Endothelial cell of umbilical vein (primary cell): ENCODE measurements at regions not wholly inside any gene's neighbourhood (a gene's known extent, or its start where the extent isn't known, plus 50 kb on each side); places are given as distances from the start of the nearest gene placed in this dataset.

Source experiments
- BruUV-seq: library from RNA; stranded (reverse); fragments of 400-500 nt; replicated peaks from 2 replicates; lab custom pipeline; 2021; lab: Mats Ljungman, UMichigan
- CTCF ChIA-PET: fragments of 300-600, 350-600 bp; sonication (Branson Sonifier 250); formaldehyde crosslinking; loops from one replicate; lab custom pipeline; 2021; ENCODE audit warnings: antibody characterized with exemption, inconsistent platforms; lab: Charles Lee
- POLR2A ChIA-PET: fragments of 300-600, 350-600 bp; sonication (Branson Sonifier 250); formaldehyde crosslinking; loops from one replicate; lab custom pipeline; 2021; ENCODE audit warnings: antibody characterized with exemption, inconsistent platforms; lab: Charles Lee
- DNase-seq: peaks from one replicate; pipeline ENCODE4 v3.0.0-alpha.2; 2011; ENCODE audit warnings: low read depth, low spot score
- FAIRE-seq: peaks from 2 replicates; lab custom pipeline; 2011; peaks lifted over from hg19 to GRCh38; lab: Jason Lieb, UNC
- H2AFZ ChIP-seq: 2 replicates; pipeline ENCODE4 v1.6.0; 2012; ENCODE audit warnings: low read depth, low read length, control low read depth, inconsistent platforms
- H3K27ac ChIP-seq: 2 replicates; pipeline ENCODE4 v1.5.1; 2011; ENCODE audit warnings: low read depth, mild to moderate bottlenecking, control low read depth, low read length, moderate library complexity; ENCODE audit not compliant: insufficient read depth
- H3K27me3 ChIP-seq, 2 experiments: 2 replicates each; pipeline versions ENCODE4 v1.6.0 to v1.6.1; 2011; ENCODE audit warnings: low read length in 2 of 2, mixed read lengths in 1 of 2; ENCODE audit not compliant: control insufficient read depth in 2 of 2, insufficient read depth in 2 of 2
- H3K36me3 ChIP-seq, 2 experiments: 2 replicates in 1 of 2; 3 replicates in 1 of 2; pipeline ENCODE4 v1.5.1; 2011; ENCODE audit warnings: low read length in 2 of 2, mild to moderate bottlenecking in 1 of 2, moderate library complexity in 1 of 2; ENCODE audit not compliant: control insufficient read depth in 2 of 2, insufficient read depth in 2 of 2; ENCODE audit errors: extremely low read depth in 1 of 2
- H3K4me1 ChIP-seq: 3 replicates; pipeline ENCODE4 v1.5.1; 2011; ENCODE audit warnings: mild to moderate bottlenecking, low read length; ENCODE audit not compliant: control insufficient read depth, insufficient read depth; ENCODE audit errors: extremely low read depth
- H3K4me2 ChIP-seq: 2 replicates; pipeline ENCODE4 v1.6.1; 2011; ENCODE audit warnings: low read length, control low read depth, mixed read lengths; ENCODE audit not compliant: insufficient read depth
- H3K4me3 ChIP-seq, 3 experiments: fragments of 200-600 bp in 1 of 3; sonication (generic), shearing (Covaris generic) in 1 of 3; replicated peaks in 1 of 3; 2 replicates each; pipeline ENCODE4 v1.5.1; 2011 to 2016; ENCODE audit warnings: control low read depth in 3 of 3, low read length in 3 of 3, mild to moderate bottlenecking in 2 of 3, inconsistent platforms in 1 of 3, low read depth in 1 of 3, moderate library complexity in 1 of 3; ENCODE audit not compliant: insufficient read depth in 1 of 3
- H3K79me2 ChIP-seq: 2 replicates; pipeline ENCODE4 v1.6.0; 2012; ENCODE audit warnings: low read length, inconsistent platforms; ENCODE audit not compliant: control insufficient read depth, insufficient read depth
- H3K9ac ChIP-seq: replicated peaks from 2 replicates; pipeline ENCODE3; 2011; ENCODE audit warnings: low read length, control low read depth; ENCODE audit not compliant: insufficient read depth; ENCODE audit errors: extremely low read depth
- H3K9me1 ChIP-seq: replicated peaks from 3 replicates; pipeline ENCODE4 v1.6.0; 2011; ENCODE audit warnings: mild to moderate bottlenecking, low read length; ENCODE audit not compliant: control insufficient read depth, insufficient read depth; ENCODE audit errors: extremely low read depth
- H3K9me3 ChIP-seq: replicated peaks from 2 replicates; pipeline ENCODE4 v1.5.1; 2012; ENCODE audit warnings: low read length, inconsistent platforms; ENCODE audit not compliant: control insufficient read depth, insufficient read depth
- H4K20me1 ChIP-seq: replicated peaks from 2 replicates; pipeline ENCODE3; 2011; ENCODE audit warnings: mild to moderate bottlenecking, low read length; ENCODE audit not compliant: control insufficient read depth, insufficient read depth; ENCODE audit errors: extremely low read depth
- EZH2 ChIP-seq: IDR thresholded peaks from 2 replicates; pipeline ENCODE4 v1.6.1; 2012; ENCODE audit warnings: borderline replicate concordance, low read depth, mild to moderate bottlenecking, moderate library complexity, low read length, inconsistent platforms; ENCODE audit not compliant: severe bottlenecking
- FOS ChIP-seq: IDR thresholded peaks from 2 replicates; pipeline ENCODE4 v1.6.1; 2011; ENCODE audit warnings: mild to moderate bottlenecking, low read length, moderate library complexity, borderline replicate concordance; ENCODE audit not compliant: insufficient read depth
- GATA2 ChIP-seq: IDR thresholded peaks from 2 replicates; pipeline ENCODE4 v1.7.0; 2011; ENCODE audit warnings: low read depth, mild to moderate bottlenecking, moderate library complexity, mixed read lengths, low read length; ENCODE audit not compliant: insufficient read length, insufficient read depth
- JUN ChIP-seq: IDR thresholded peaks from 2 replicates; pipeline ENCODE4 v1.6.1; 2011; ENCODE audit warnings: borderline replicate concordance, low read depth; ENCODE audit not compliant: insufficient read length, insufficient read depth
- MYC ChIP-seq: IDR thresholded peaks from one replicate; pipeline ENCODE4 v1.6.1; 2011; ENCODE audit warnings: mild to moderate bottlenecking, low read depth, low read length
- POLR2A ChIP-seq: IDR thresholded peaks from 2 replicates; pipeline ENCODE4 v1.6.1; 2012; ENCODE audit warnings: low read depth, mild to moderate bottlenecking, control low read depth, low read length
- POLR2AphosphoS5 ChIP-seq: IDR thresholded peaks from 2 replicates; pipeline ENCODE4 v1.6.1; 2012; ENCODE audit warnings: low read depth, mild to moderate bottlenecking, control low read depth, low read length, moderate library complexity; ENCODE audit not compliant: insufficient read depth
- dilution Hi-C: fragments of 300-500 bp; cut with MboI; formaldehyde crosslinking; loops from one replicate; pipeline ENCODE4 v1.15.0; 2019; ENCODE audit warnings: low sequenced_read_pairs; ENCODE audit not compliant: extremely low pct_ligation_motif_present
- intact Hi-C: fragments of 100-400 bp; cut with micrococcal nuclease; formaldehyde crosslinking; loops from one replicate; pipeline ENCODE4 v1.10.0; 2022
- TF ChIP-seq, protein P1 (sequence below), 2 donors: IDR thresholded peaks; 1 replicate in 1 of 2; 2 replicates in 1 of 2; pipeline ENCODE4 v1.5.1; 2011; ENCODE audit warnings: low read length in 2 of 2, mild to moderate bottlenecking in 2 of 2, moderate library complexity in 2 of 2, control low read depth in 1 of 2, inconsistent platforms in 1 of 2, low read depth in 1 of 2; ENCODE audit not compliant: insufficient read depth in 1 of 2; ENCODE audit errors: extremely low read depth in 1 of 2
- TF ChIP-seq, protein P2 (sequence below): IDR thresholded peaks from 2 replicates; pipeline ENCODE4 v1.6.1; 2011; ENCODE audit not compliant: insufficient read depth, insufficient read length

DNA sequence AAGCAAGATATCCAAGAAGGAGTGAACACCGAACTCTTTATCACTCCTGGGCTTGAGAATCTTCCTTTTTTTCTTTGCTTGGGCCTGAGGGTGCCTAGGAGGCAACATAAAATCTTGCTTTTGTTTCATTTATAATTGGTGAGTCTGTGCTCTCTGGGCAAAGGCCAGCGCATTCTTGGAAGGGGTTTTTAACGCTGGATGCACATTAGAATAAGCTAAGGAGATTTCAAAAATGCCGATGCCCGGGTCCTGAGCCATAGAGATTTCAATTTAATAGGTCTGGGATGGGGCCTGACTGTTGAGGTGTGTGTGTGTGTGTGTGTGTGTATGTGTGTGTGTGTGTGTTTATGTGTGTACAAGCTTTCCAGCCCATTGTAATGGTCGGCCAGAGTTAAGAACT, 62.0 kb upstream of the SORCS3 start:
- intact Hi-C loops = no loop called here
- H3K4me1 ChIP-seq = no peaks in the 10 kb centered on the region
- H2AFZ ChIP-seq = no peak overlapping the region
- H3K27me3 ChIP-seq = no peaks in the 10 kb centered on the region
- ChIA-PET POLR2A (no interaction called here), CTCF (interaction anchor here (1.6 kb wide), 1 partner anchor 11 kb away, joined by 7 read pairs; no protein-coding TSS in a partner anchor)
- H3K79me2 ChIP-seq = no peaks in the 10 kb centered on the region
- H3K9me1 ChIP-seq = no peaks in the 10 kb centered on the region
- no peak for TF ChIP-seq EZH2
- TF ChIP-seq FOS = no peak
- TF ChIP-seq MYC = no peak
- no peak for TF ChIP-seq POLR2AphosphoS5
- TF ChIP-seq POLR2A = no peak
- TF ChIP-seq, protein P1, sequence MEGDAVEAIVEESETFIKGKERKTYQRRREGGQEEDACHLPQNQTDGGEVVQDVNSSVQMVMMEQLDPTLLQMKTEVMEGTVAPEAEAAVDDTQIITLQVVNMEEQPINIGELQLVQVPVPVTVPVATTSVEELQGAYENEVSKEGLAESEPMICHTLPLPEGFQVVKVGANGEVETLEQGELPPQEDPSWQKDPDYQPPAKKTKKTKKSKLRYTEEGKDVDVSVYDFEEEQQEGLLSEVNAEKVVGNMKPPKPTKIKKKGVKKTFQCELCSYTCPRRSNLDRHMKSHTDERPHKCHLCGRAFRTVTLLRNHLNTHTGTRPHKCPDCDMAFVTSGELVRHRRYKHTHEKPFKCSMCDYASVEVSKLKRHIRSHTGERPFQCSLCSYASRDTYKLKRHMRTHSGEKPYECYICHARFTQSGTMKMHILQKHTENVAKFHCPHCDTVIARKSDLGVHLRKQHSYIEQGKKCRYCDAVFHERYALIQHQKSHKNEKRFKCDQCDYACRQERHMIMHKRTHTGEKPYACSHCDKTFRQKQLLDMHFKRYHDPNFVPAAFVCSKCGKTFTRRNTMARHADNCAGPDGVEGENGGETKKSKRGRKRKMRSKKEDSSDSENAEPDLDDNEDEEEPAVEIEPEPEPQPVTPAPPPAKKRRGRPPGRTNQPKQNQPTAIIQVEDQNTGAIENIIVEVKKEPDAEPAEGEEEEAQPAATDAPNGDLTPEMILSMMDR (IDR thresholded peaks at IDR 0.05; ENCODE audit: extremely low read depth in 1 of 2, insufficient read depth in 1 of 2, low read depth in 1 of 2, low read length in 2 of 2) = no peak
- TF ChIP-seq, protein P2, sequence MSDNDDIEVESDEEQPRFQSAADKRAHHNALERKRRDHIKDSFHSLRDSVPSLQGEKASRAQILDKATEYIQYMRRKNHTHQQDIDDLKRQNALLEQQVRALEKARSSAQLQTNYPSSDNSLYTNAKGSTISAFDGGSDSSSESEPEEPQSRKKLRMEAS = no peak
- TF ChIP-seq GATA2 = no peak
- no peak for TF ChIP-seq JUN
- no peaks in the 10 kb centered on the region for H4K20me1 ChIP-seq
- H3K9me3 ChIP-seq = no peaks in the 10 kb centered on the region
- no peak for FAIRE-seq
- no peaks in the 10 kb centered on the region for H3K36me3 ChIP-seq
- BruUV-seq = no TSS peak
- no peak for DNase-seq
- no peak overlapping the region for H3K4me3 ChIP-seq
- H3K4me2 ChIP-seq = no peak overlapping the region
- no peak overlapping the region for H3K9ac ChIP-seq
- dilution Hi-C loops = no loop called here
- no peak overlapping the region for H3K27ac ChIP-seq
